Endodermal cell (in vitro differentiated cells): ENCODE measurements at regions not wholly inside any gene's neighbourhood (a gene's known extent, or its start where the extent isn't known, plus 50 kb on each side); places are given as distances from the start of the nearest gene placed in this dataset.

Experiments
- DNase-seq: peaks from one replicate; pipeline ENCODE4 v3.0.0-alpha.2; 2017
- H3K27ac ChIP-seq: 2 replicates; pipeline ENCODE4 v1.5.1; 2013; ENCODE audit warnings: mild to moderate bottlenecking, low read depth, low read length, moderate library complexity
- H3K27me3 ChIP-seq: 2 replicates; pipeline ENCODE4 v1.6.1; 2013; ENCODE audit warnings: mild to moderate bottlenecking, low read length, moderate library complexity; ENCODE audit not compliant: insufficient read depth, control insufficient read depth, poor library complexity, severe bottlenecking
- H3K36me3 ChIP-seq: 2 replicates; pipeline ENCODE4 v1.7.0; 2013; ENCODE audit warnings: mild to moderate bottlenecking, low read length, moderate library complexity; ENCODE audit not compliant: control insufficient read depth, insufficient read depth
- H3K4me1 ChIP-seq: one replicate; pipeline ENCODE4 v1.7.0; 2013; ENCODE audit warnings: low read length; ENCODE audit not compliant: control insufficient read depth, insufficient read depth
- H3K4me3 ChIP-seq: 2 replicates; pipeline ENCODE4 v1.5.1; 2013; ENCODE audit warnings: mild to moderate bottlenecking, low read length, moderate library complexity
- H3K9ac ChIP-seq: 2 replicates; pipeline ENCODE4 v1.6.1; 2013; ENCODE audit warnings: mild to moderate bottlenecking, low read length, moderate library complexity; ENCODE audit not compliant: poor library complexity, severe bottlenecking; ENCODE audit errors: extremely low read depth
- H3K9me3 ChIP-seq: 2 replicates; pipeline ENCODE4 v1.6.1; 2013; ENCODE audit warnings: mild to moderate bottlenecking, low read length, moderate library complexity; ENCODE audit not compliant: control insufficient read depth
- H3K27ac Mint-ChIP-seq: 2 replicates; pipeline ENCODE4 v1.8.0; 2020; ENCODE audit warnings: mixed read lengths
- H3K27me3 Mint-ChIP-seq: 2 replicates; pipeline ENCODE4 v1.8.0; 2021; ENCODE audit warnings: mild to moderate bottlenecking, mixed read lengths; ENCODE audit not compliant: insufficient read depth
- H3K36me3 Mint-ChIP-seq: 2 replicates; pipeline ENCODE4 v1.8.0; 2020; ENCODE audit warnings: low read depth, mixed read lengths
- H3K4me1 Mint-ChIP-seq: 2 replicates; pipeline ENCODE4 v1.8.0; 2020; ENCODE audit warnings: mixed read lengths
- H3K4me3 Mint-ChIP-seq: 2 replicates; pipeline ENCODE4 v1.8.0; 2020; ENCODE audit warnings: mild to moderate bottlenecking, moderate library complexity, mixed read lengths
- H3K9me3 Mint-ChIP-seq: 2 replicates; pipeline ENCODE4 v1.8.0; 2020; ENCODE audit warnings: mild to moderate bottlenecking, mixed read lengths
- WGBS, 2 experiments: methylation state at CpG; one replicate each; pipeline versions ENCODE4 v1.1.5 to v1.1.7; 2013; ENCODE audit warnings: missing lambda C conversion rate in 2 of 2, mixed read lengths in 1 of 2; ENCODE audit not compliant: insufficient coverage in 1 of 2, insufficient read length in 1 of 2; 5-methylcytosine and 5-hydroxymethylcytosine counted together
- TF ChIP-seq, protein P1 (sequence below): fragments of 200-600 bp; sonication (generic); conservative IDR thresholded peaks from 2 replicates; pipeline ENCODE4 v1.5.0; 2021; ENCODE audit warnings: antibody characterized with exemption, mild to moderate bottlenecking

GRCh38 chr20:11247046-11248010 is 573.5 kb upstream of the JAG1 start:
- Mint-ChIP-seq H3K4me1 (peaks cover 44% of the 10 kb centered on the region), H3K4me3 (no peak overlapping the region), H3K27me3 (peaks cover 56% of the 10 kb centered on the region), H3K27ac (no peak overlapping the region), H3K9me3 (peaks cover 2% of the 10 kb centered on the region), H3K36me3 (no peaks in the 10 kb centered on the region)
- no peaks in the 10 kb centered on the region for H3K36me3 ChIP-seq
- 89 to 91% methylated on average over 3 to 11 of the region's 11 CpGs for WGBS, 2 experiments
- no peak for DNase-seq
- H3K4me1 ChIP-seq = peaks cover 25% of the 10 kb centered on the region
- H3K9ac ChIP-seq = no peak overlapping the region
- TF ChIP-seq, protein P1, sequence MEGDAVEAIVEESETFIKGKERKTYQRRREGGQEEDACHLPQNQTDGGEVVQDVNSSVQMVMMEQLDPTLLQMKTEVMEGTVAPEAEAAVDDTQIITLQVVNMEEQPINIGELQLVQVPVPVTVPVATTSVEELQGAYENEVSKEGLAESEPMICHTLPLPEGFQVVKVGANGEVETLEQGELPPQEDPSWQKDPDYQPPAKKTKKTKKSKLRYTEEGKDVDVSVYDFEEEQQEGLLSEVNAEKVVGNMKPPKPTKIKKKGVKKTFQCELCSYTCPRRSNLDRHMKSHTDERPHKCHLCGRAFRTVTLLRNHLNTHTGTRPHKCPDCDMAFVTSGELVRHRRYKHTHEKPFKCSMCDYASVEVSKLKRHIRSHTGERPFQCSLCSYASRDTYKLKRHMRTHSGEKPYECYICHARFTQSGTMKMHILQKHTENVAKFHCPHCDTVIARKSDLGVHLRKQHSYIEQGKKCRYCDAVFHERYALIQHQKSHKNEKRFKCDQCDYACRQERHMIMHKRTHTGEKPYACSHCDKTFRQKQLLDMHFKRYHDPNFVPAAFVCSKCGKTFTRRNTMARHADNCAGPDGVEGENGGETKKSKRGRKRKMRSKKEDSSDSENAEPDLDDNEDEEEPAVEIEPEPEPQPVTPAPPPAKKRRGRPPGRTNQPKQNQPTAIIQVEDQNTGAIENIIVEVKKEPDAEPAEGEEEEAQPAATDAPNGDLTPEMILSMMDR = no peak
- peak overlapping the region; percentile 81 for H3K27ac ChIP-seq
- H3K4me3 ChIP-seq = no peak overlapping the region
- no peaks in the 10 kb centered on the region for H3K9me3 ChIP-seq
- H3K27me3 ChIP-seq = no peaks in the 10 kb centered on the region

GRCh38 chr20:11248011-11248409 is 574.2 kb upstream of the JAG1 start:
- Histone ChIP-seq H3K4me3 (no peak overlapping the region), H3K9ac (no peak overlapping the region), H3K27ac (peak overlapping the region; percentile 81), H3K27me3 (no peaks in the 10 kb centered on the region), H3K36me3 (no peaks in the 10 kb centered on the region), H3K9me3 (no peaks in the 10 kb centered on the region), H3K4me1 (peaks cover 25% of the 10 kb centered on the region)
- H3K4me1 Mint-ChIP-seq = peaks cover 44% of the 10 kb centered on the region
- DNase-seq = no peak
- H3K36me3 Mint-ChIP-seq = no peaks in the 10 kb centered on the region
- 80 to 94% methylated on average over 2 to 3 of the region's 3 CpGs for WGBS, 2 experiments
- no peak overlapping the region for H3K4me3 Mint-ChIP-seq
- H3K27me3 Mint-ChIP-seq = peaks cover 57% of the 10 kb centered on the region
- peaks cover 2% of the 10 kb centered on the region for H3K9me3 Mint-ChIP-seq
- TF ChIP-seq, protein P1 = no peak
- H3K27ac Mint-ChIP-seq = no peak overlapping the region

GRCh38 chr20:11248687-11249638 is 575.2 kb upstream of the JAG1 start:
- peak overlapping the region; percentile 36 for H3K4me3 ChIP-seq

More at GRCh38 chr20:11248687-11249638, 575.2 kb upstream of the JAG1 start:
- TF ChIP-seq, protein P1 = no peak
- Histone ChIP-seq H3K36me3 (no peaks in the 10 kb centered on the region), H3K4me1 (peaks cover 25% of the 10 kb centered on the region), H3K9me3 (peaks cover 8% of the 10 kb centered on the region), H3K27ac (peak overlapping the region; percentile 81), H3K27me3 (no peaks in the 10 kb centered on the region), H3K9ac (no peak overlapping the region)
- peak; percentile 86 for DNase-seq
- Mint-ChIP-seq H3K27ac (peak overlapping the region; percentile 23), H3K4me3 (no peak overlapping the region), H3K4me1 (peaks cover 44% of the 10 kb centered on the region), H3K27me3 (peaks cover 57% of the 10 kb centered on the region), H3K9me3 (peaks cover 6% of the 10 kb centered on the region), H3K36me3 (peaks cover 4% of the 10 kb centered on the region)
- WGBS, 2 experiments = 24 to 27% methylated on average over 6 to 9 of the region's 9 CpGs
